MCF 10A (cell line): ENCODE measurements at regions not wholly inside any gene's neighbourhood (a gene's known extent, or its start where the extent isn't known, plus 50 kb on each side); places are given as distances from the start of the nearest gene placed in this dataset.
"Not testable (repeated sequence)": the region's sequence is repeated elsewhere in the genome, so short reads cannot be mapped to it uniquely, and the experiment has no call there.

ENCODE experiments used
- BruUV-seq: library from RNA; stranded (reverse); fragments of 400-500 nt; replicated peaks from 2 replicates; lab custom pipeline; 2021; lab: Mats Ljungman, UMichigan
- CTCF ChIA-PET: fragments of 300-600 bp; sonication (Branson Sonifier 250); formaldehyde crosslinking; extraction: SDS; loops from one replicate; lab custom pipeline; 2021; ENCODE audit warnings: antibody characterized with exemption, inconsistent platforms; lab: Yijun Ruan, JAX
- POLR2A ChIA-PET: fragments of 300-600, 350-650 bp; sonication (Branson Sonifier 250); formaldehyde crosslinking; extraction: SDS; loops from one replicate; lab custom pipeline; 2020; ENCODE audit warnings: antibody characterized with exemption, inconsistent platforms; lab: Yijun Ruan, JAX
- DNase-seq: peaks from one replicate; pipeline ENCODE4 v3.0.0-alpha.2; 2018; ENCODE audit not compliant: unreplicated experiment
- H3K27ac Mint-ChIP-seq: one replicate; pipeline ENCODE4 v1.8.0; 2022; ENCODE audit warnings: mild to moderate bottlenecking, low read depth, mixed read lengths; ENCODE audit not compliant: unreplicated experiment
- H3K27me3 Mint-ChIP-seq: one replicate; pipeline ENCODE4 v1.8.0; 2022; ENCODE audit warnings: mixed read lengths; ENCODE audit not compliant: insufficient read depth, unreplicated experiment
- H3K36me3 Mint-ChIP-seq: one replicate; pipeline ENCODE4 v1.8.0; 2022; ENCODE audit warnings: mild to moderate bottlenecking, moderate library complexity, mixed read lengths; ENCODE audit not compliant: insufficient read depth, unreplicated experiment
- H3K4me1 Mint-ChIP-seq: one replicate; pipeline ENCODE4 v1.8.0; 2022; ENCODE audit warnings: mixed read lengths; ENCODE audit not compliant: insufficient read depth, unreplicated experiment
- H3K4me3 Mint-ChIP-seq: one replicate; pipeline ENCODE4 v1.8.0; 2022; ENCODE audit warnings: mild to moderate bottlenecking, moderate library complexity, mixed read lengths; ENCODE audit not compliant: unreplicated experiment
- H3K9me3 Mint-ChIP-seq: one replicate; pipeline ENCODE4 v1.8.0; 2022; ENCODE audit warnings: mixed read lengths; ENCODE audit not compliant: unreplicated experiment
- CTCF ChIP-seq: fragments of 200-600 bp; IDR thresholded peaks from one replicate; pipeline ENCODE4 v1.8.0; 2022; ENCODE audit warnings: antibody characterized with exemption, mild to moderate bottlenecking; ENCODE audit not compliant: unreplicated experiment
- intact Hi-C: fragments of 100-400 bp; cut with micrococcal nuclease; formaldehyde crosslinking; loops from 2 replicates; pipeline ENCODE4 v1.14.1; 2022

- Mint-ChIP-seq H3K27ac (peak overlapping the region; percentile 91), H3K4me1 (peaks cover 32% of the 10 kb centered on the region), H3K36me3 (no peaks in the 10 kb centered on the region), H3K9me3 (peaks cover 7% of the 10 kb centered on the region), H3K27me3 (no peaks in the 10 kb centered on the region), H3K4me3 (peak overlapping the region; percentile 14)
- intact Hi-C loops = no loop called here
- ChIA-PET CTCF (interaction anchor here (0.6 to 1.2 kb wide), 2 partner anchors 26 to 1065 kb away, joined by 3 read pairs; no protein-coding TSS in a partner anchor), POLR2A (interaction anchor here (0.8 to 2.2 kb wide), 6 partner anchors 18 to 1139 kb away, joined by 3 to 9 read pairs (median 4); no protein-coding TSS in a partner anchor)
- BruUV-seq = TSS peak; percentile 99
- no peak for TF ChIP-seq CTCF
- no peak for DNase-seq
These were observed 92.8 kb downstream of the CCDC71L start for GRCh38 chr7:106568002-106568679.

- H3K27ac Mint-ChIP-seq, H3K4me3 Mint-ChIP-seq, H3K27me3 Mint-ChIP-seq, H3K36me3 Mint-ChIP-seq, DNase-seq, BruUV-seq, intact Hi-C loops, H3K9me3 Mint-ChIP-seq: not testable (repeated sequence)
- peaks cover 32% of the 10 kb centered on the region for H3K4me1 Mint-ChIP-seq
- ChIA-PET CTCF (interaction anchor here (0.6 to 1.2 kb wide), 5 partner anchors 25 to 1064 kb away, joined by 3 read pairs; partner anchors contain the start of gene CCDC71L), POLR2A (interaction anchor here (2.2 kb wide), 1 partner anchor 24 kb away, joined by 9 read pairs; no protein-coding TSS in a partner anchor)
These were observed 93.6 kb downstream of the CCDC71L start for GRCh38 chr7:106567204-106568001.

GRCh38 chr7:106566672-106567071 lies 94.3 kb downstream of the CCDC71L start:
- no TSS peak for BruUV-seq
- ChIA-PET CTCF (interaction anchor here (0.7 kb wide), 2 partner anchors 94 to 170 kb away, joined by 3 read pairs; partner anchors contain the start of gene CCDC71L), POLR2A (no interaction called here)
- Mint-ChIP-seq H3K27ac (no peak overlapping the region), H3K36me3 (no peaks in the 10 kb centered on the region), H3K4me3 (no peak overlapping the region), H3K9me3 (peaks cover 7% of the 10 kb centered on the region), H3K27me3 (no peaks in the 10 kb centered on the region), H3K4me1 (peaks cover 32% of the 10 kb centered on the region)
- intact Hi-C loops = no loop called here
- no peak for TF ChIP-seq CTCF
- DNase-seq = no peak

- Mint-ChIP-seq H3K36me3 (no peaks in the 10 kb centered on the region), H3K4me1 (peaks cover 32% of the 10 kb centered on the region), H3K27ac (no peak overlapping the region), H3K9me3 (peaks cover 7% of the 10 kb centered on the region), H3K27me3 (no peaks in the 10 kb centered on the region), H3K4me3 (no peak overlapping the region)
- TF ChIP-seq CTCF = no peak
- DNase-seq = no peak
- ChIA-PET CTCF (interaction anchor here (1.0 kb wide), 1 partner anchor 23 kb away, joined by 4 read pairs; no protein-coding TSS in a partner anchor), POLR2A (no interaction called here)
- intact Hi-C loops = no loop called here
- no TSS peak for BruUV-seq
These were observed 94.8 kb downstream of the CCDC71L start for GRCh38 chr7:106566196-106566595.
